ENCODE measurements at regions not wholly inside any gene's neighbourhood (a gene's known extent, or its start where the extent isn't known, plus 50 kb on each side); places are given as distances from the start of the nearest gene placed in this dataset.

- CTCF ChIA-PET, result interaction anchor here (0.6 kb wide), 1 partner anchor 69 kb away, joined by 3 read pairs; no protein-coding TSS in a partner anchor
- no peak for DNase-seq
- Mint-ChIP-seq H3K4me3 (no peak overlapping the region), H3K27ac (no peak overlapping the region), H3K4me1 (ENCODE audit: low read depth) (no peaks in the 10 kb centered on the region), H3K36me3 (ENCODE audit: low read depth) (no peaks in the 10 kb centered on the region), H3K9me3 (peaks cover 5% of the 10 kb centered on the region), H3K27me3 (ENCODE audit: low read depth) (no peaks in the 10 kb centered on the region)
- intact Hi-C loops (cut with micrococcal nuclease), result no loop called here
Measured at GRCh38 chr18:27666016-27666415, 480.9 kb upstream of the CHST9 start.

GRCh38 chr18:27665264-27665799, 480.2 kb upstream of the CHST9 start:
- CTCF ChIA-PET, result interaction anchor here (0.6 kb wide), 1 partner anchor 70 kb away, joined by 3 read pairs; no protein-coding TSS in a partner anchor
- Mint-ChIP-seq H3K4me1 (ENCODE audit: low read depth) (no peaks in the 10 kb centered on the region), H3K27me3 (ENCODE audit: low read depth) (no peaks in the 10 kb centered on the region), H3K4me3 (no peak overlapping the region), H3K36me3 (ENCODE audit: low read depth) (no peaks in the 10 kb centered on the region), H3K27ac (no peak overlapping the region), H3K9me3 (peaks cover 5% of the 10 kb centered on the region)
- DNase-seq, result no peak
- intact Hi-C loops (cut with micrococcal nuclease), result no loop called here

- CTCF ChIA-PET, result no interaction called here
- H3K9me3 Mint-ChIP-seq, result peaks cover 4% of the 10 kb centered on the region
- H3K4me1 Mint-ChIP-seq (ENCODE audit: low read depth), result no peaks in the 10 kb centered on the region
- no peaks in the 10 kb centered on the region for H3K27me3 Mint-ChIP-seq (ENCODE audit: low read depth)
- DNase-seq, result no peak
- intact Hi-C loops (cut with micrococcal nuclease), result no loop called here
- no peaks in the 10 kb centered on the region for H3K36me3 Mint-ChIP-seq (ENCODE audit: low read depth)
- no peak overlapping the region for H3K4me3 Mint-ChIP-seq
- no peak overlapping the region for H3K27ac Mint-ChIP-seq
Measured at GRCh38 chr18:27662949-27663348, 477.8 kb upstream of the CHST9 start.

GRCh38 chr18:27662537-27662936, 477.4 kb upstream of the CHST9 start:
- Mint-ChIP-seq H3K9me3 (peaks cover 3% of the 10 kb centered on the region), H3K36me3 (ENCODE audit: low read depth) (no peaks in the 10 kb centered on the region), H3K4me3 (no peak overlapping the region), H3K27me3 (ENCODE audit: low read depth) (no peaks in the 10 kb centered on the region), H3K27ac (no peak overlapping the region), H3K4me1 (ENCODE audit: low read depth) (no peaks in the 10 kb centered on the region)
- DNase-seq, result no peak
- intact Hi-C loops (cut with micrococcal nuclease), result no loop called here
- CTCF ChIA-PET, result no interaction called here

GRCh38 chr18:27661320-27662018, 476.4 kb upstream of the CHST9 start:
- Mint-ChIP-seq H3K9me3 (peaks cover 3% of the 10 kb centered on the region), H3K4me3 (no peak overlapping the region), H3K27ac (no peak overlapping the region), H3K4me1 (ENCODE audit: low read depth) (no peaks in the 10 kb centered on the region), H3K27me3 (ENCODE audit: low read depth) (no peaks in the 10 kb centered on the region), H3K36me3 (ENCODE audit: low read depth) (no peaks in the 10 kb centered on the region)
- intact Hi-C loops (cut with micrococcal nuclease), result no loop called here
- no peak for DNase-seq
- CTCF ChIA-PET, result no interaction called here

- CTCF ChIA-PET, result no interaction called here
- Mint-ChIP-seq H3K27ac (no peak overlapping the region), H3K4me1 (ENCODE audit: low read depth) (no peaks in the 10 kb centered on the region), H3K36me3 (ENCODE audit: low read depth) (no peaks in the 10 kb centered on the region), H3K4me3 (no peak overlapping the region), H3K9me3 (peaks cover 2% of the 10 kb centered on the region), H3K27me3 (ENCODE audit: low read depth) (no peaks in the 10 kb centered on the region)
- DNase-seq, result no peak
- intact Hi-C loops (cut with micrococcal nuclease), result no loop called here
Measured at GRCh38 chr18:27656905-27657304, 471.8 kb upstream of the CHST9 start.

- no peak overlapping the region for H3K27ac Mint-ChIP-seq
- H3K4me3 Mint-ChIP-seq, result no peak overlapping the region
- H3K27me3 Mint-ChIP-seq (ENCODE audit: low read depth), result no peaks in the 10 kb centered on the region
- H3K4me1 Mint-ChIP-seq (ENCODE audit: low read depth), result no peaks in the 10 kb centered on the region
- CTCF ChIA-PET, result no interaction called here
- peaks cover 2% of the 10 kb centered on the region for H3K9me3 Mint-ChIP-seq
- H3K36me3 Mint-ChIP-seq (ENCODE audit: low read depth), result no peaks in the 10 kb centered on the region
- no peak for DNase-seq
- intact Hi-C loops (cut with micrococcal nuclease), result no loop called here
Measured at GRCh38 chr18:27656167-27656778, 471.2 kb upstream of the CHST9 start.

GRCh38 chr18:27653247-27653646, 468.1 kb upstream of the CHST9 start:
- intact Hi-C loops (cut with micrococcal nuclease), result no loop called here
- H3K9me3 Mint-ChIP-seq, result peaks cover 2% of the 10 kb centered on the region
- H3K4me3 Mint-ChIP-seq, result no peak overlapping the region
- H3K27me3 Mint-ChIP-seq (ENCODE audit: low read depth), result no peaks in the 10 kb centered on the region
- no peaks in the 10 kb centered on the region for H3K36me3 Mint-ChIP-seq (ENCODE audit: low read depth)
- no peak overlapping the region for H3K27ac Mint-ChIP-seq
- DNase-seq, result no peak
- H3K4me1 Mint-ChIP-seq (ENCODE audit: low read depth), result no peaks in the 10 kb centered on the region
- CTCF ChIA-PET, result no interaction called here

GRCh38 chr18:27652480-27653121, 467.5 kb upstream of the CHST9 start:
- H3K36me3 Mint-ChIP-seq (ENCODE audit: low read depth), result no peaks in the 10 kb centered on the region
- no peak overlapping the region for H3K4me3 Mint-ChIP-seq
- no peaks in the 10 kb centered on the region for H3K27me3 Mint-ChIP-seq (ENCODE audit: low read depth)
- CTCF ChIA-PET, result no interaction called here
- H3K9me3 Mint-ChIP-seq, result peaks cover 2% of the 10 kb centered on the region
- intact Hi-C loops (cut with micrococcal nuclease), result no loop called here
- DNase-seq, result no peak
- H3K4me1 Mint-ChIP-seq (ENCODE audit: low read depth), result no peaks in the 10 kb centered on the region
- H3K27ac Mint-ChIP-seq, result no peak overlapping the region

- no peak for DNase-seq
- H3K4me3 Mint-ChIP-seq, result no peak overlapping the region
- H3K27me3 Mint-ChIP-seq (ENCODE audit: low read depth), result no peaks in the 10 kb centered on the region
- no peaks in the 10 kb centered on the region for H3K4me1 Mint-ChIP-seq (ENCODE audit: low read depth)
- CTCF ChIA-PET, result no interaction called here
- H3K27ac Mint-ChIP-seq, result no peak overlapping the region
- peaks cover 2% of the 10 kb centered on the region for H3K9me3 Mint-ChIP-seq
- no peaks in the 10 kb centered on the region for H3K36me3 Mint-ChIP-seq (ENCODE audit: low read depth)
- intact Hi-C loops (cut with micrococcal nuclease), result no loop called here
Measured at GRCh38 chr18:27649621-27650020, 464.5 kb upstream of the CHST9 start.

GRCh38 chr18:27645929-27646328, 460.8 kb upstream of the CHST9 start:
- CTCF ChIA-PET, result interaction anchor here (0.5 kb wide), 1 partner anchor 1635 kb away, joined by 3 read pairs; no protein-coding TSS in a partner anchor
- H3K36me3 Mint-ChIP-seq (ENCODE audit: low read depth), result no peaks in the 10 kb centered on the region
- DNase-seq, result no peak
- intact Hi-C loops (cut with micrococcal nuclease), result no loop called here
- peaks cover 2% of the 10 kb centered on the region for H3K9me3 Mint-ChIP-seq
- no peaks in the 10 kb centered on the region for H3K27me3 Mint-ChIP-seq (ENCODE audit: low read depth)
- no peak overlapping the region for H3K27ac Mint-ChIP-seq
- H3K4me1 Mint-ChIP-seq (ENCODE audit: low read depth), result no peaks in the 10 kb centered on the region
- no peak overlapping the region for H3K4me3 Mint-ChIP-seq

GRCh38 chr18:27636576-27637085, 451.5 kb upstream of the CHST9 start:
- H3K27me3 Mint-ChIP-seq (ENCODE audit: low read depth), result no peaks in the 10 kb centered on the region
- no peaks in the 10 kb centered on the region for H3K4me1 Mint-ChIP-seq (ENCODE audit: low read depth)
- CTCF ChIA-PET, result no interaction called here
- H3K4me3 Mint-ChIP-seq, result no peak overlapping the region
- no peak for DNase-seq
- no peaks in the 10 kb centered on the region for H3K36me3 Mint-ChIP-seq (ENCODE audit: low read depth)
- H3K27ac Mint-ChIP-seq, result no peak overlapping the region
- H3K9me3 Mint-ChIP-seq, result peaks cover 8% of the 10 kb centered on the region
- intact Hi-C loops (cut with micrococcal nuclease), result no loop called here
